ENCODE measurements at regions not wholly inside any gene's neighbourhood (a gene's known extent, or its start where the extent isn't known, plus 50 kb on each side); places are given as distances from the start of the nearest gene placed in this dataset.

DNA sequence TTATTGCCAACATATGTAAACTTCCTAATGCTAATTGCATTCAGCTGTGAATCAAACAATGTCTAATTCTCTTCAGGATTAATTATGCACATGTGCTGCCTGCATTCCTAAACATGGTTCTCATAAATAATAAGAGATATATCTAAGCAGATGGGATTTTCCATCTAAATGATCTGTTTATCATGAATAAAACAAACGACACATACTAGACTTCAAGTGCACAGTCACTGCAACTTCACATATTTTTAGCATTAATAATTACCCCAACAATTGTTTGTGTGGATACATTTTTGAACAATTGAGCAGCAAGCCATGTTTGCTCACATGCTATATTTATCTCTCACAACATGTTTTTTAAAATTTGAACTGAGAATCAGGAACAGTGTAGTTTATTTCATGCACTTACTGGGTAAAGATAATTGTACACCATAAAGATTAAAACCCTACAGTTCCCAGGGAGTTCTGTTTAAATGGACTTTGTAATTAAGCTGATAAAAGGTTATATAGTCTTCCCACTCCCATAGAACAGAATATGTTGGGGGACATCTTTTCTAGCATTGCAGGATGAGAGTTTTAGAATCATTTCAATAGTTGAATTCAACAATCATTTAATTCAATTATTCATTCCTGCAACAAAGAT, 378.5 kb downstream of the MDFIC start:
- TF ChIP-seq, protein P1, sequence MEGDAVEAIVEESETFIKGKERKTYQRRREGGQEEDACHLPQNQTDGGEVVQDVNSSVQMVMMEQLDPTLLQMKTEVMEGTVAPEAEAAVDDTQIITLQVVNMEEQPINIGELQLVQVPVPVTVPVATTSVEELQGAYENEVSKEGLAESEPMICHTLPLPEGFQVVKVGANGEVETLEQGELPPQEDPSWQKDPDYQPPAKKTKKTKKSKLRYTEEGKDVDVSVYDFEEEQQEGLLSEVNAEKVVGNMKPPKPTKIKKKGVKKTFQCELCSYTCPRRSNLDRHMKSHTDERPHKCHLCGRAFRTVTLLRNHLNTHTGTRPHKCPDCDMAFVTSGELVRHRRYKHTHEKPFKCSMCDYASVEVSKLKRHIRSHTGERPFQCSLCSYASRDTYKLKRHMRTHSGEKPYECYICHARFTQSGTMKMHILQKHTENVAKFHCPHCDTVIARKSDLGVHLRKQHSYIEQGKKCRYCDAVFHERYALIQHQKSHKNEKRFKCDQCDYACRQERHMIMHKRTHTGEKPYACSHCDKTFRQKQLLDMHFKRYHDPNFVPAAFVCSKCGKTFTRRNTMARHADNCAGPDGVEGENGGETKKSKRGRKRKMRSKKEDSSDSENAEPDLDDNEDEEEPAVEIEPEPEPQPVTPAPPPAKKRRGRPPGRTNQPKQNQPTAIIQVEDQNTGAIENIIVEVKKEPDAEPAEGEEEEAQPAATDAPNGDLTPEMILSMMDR (IDR thresholded peaks at IDR 0.05): no peak
- TF ChIP-seq POLR2A (IDR thresholded peaks at IDR 0.05): no peak

Data from heart left ventricle (tissue), 13 donors.